Muscle layer of colon (tissue), 2 donors: ENCODE measurements at regions not wholly inside any gene's neighbourhood (a gene's known extent, or its start where the extent isn't known, plus 50 kb on each side); places are given as distances from the start of the nearest gene placed in this dataset.

Experiments used
- H3K27ac ChIP-seq: one replicate; pipeline ENCODE4 v1.7.0; 2013; ENCODE audit warnings: low read depth, mild to moderate bottlenecking, low read length, moderate library complexity
- H3K27me3 ChIP-seq, 2 donors: one replicate each; pipeline ENCODE4 v1.7.0; 2013; ENCODE audit warnings: low read length in 2 of 2, mild to moderate bottlenecking in 2 of 2; ENCODE audit not compliant: insufficient read depth in 2 of 2, control insufficient read depth in 1 of 2
- H3K36me3 ChIP-seq: one replicate; pipeline ENCODE4 v1.7.0; 2013; ENCODE audit warnings: mild to moderate bottlenecking, low read length; ENCODE audit not compliant: insufficient read depth
- H3K4me1 ChIP-seq: one replicate; pipeline ENCODE4 v1.7.0; 2013; ENCODE audit warnings: mild to moderate bottlenecking, low read length; ENCODE audit not compliant: insufficient read depth
- H3K4me3 ChIP-seq, 2 donors: one replicate each; pipeline ENCODE4 v1.7.0; 2013; ENCODE audit warnings: low read length in 2 of 2, low read depth in 1 of 2, mild to moderate bottlenecking in 1 of 2, moderate library complexity in 1 of 2
- H3K9ac ChIP-seq: one replicate; pipeline ENCODE4 v1.7.0; 2013; ENCODE audit warnings: low read length
- H3K9me3 ChIP-seq: one replicate; pipeline ENCODE4 v1.7.0; 2013; ENCODE audit warnings: mild to moderate bottlenecking, low read length
- donor health status: abdominal sarcoma.
- donor health status: Adenocarcinoma of cecum.

GRCh38 chr6:91299544-91300491 is 712.9 kb upstream of the MAP3K7 start:
- H3K36me3 ChIP-seq: no peaks in the 10 kb centered on the region
- no peaks in the 10 kb centered on the region for H3K27me3 ChIP-seq
- no peaks in the 10 kb centered on the region for H3K4me1 ChIP-seq
- H3K4me3 ChIP-seq: no peak overlapping the region
- no peak overlapping the region for H3K27ac ChIP-seq
- no peaks in the 10 kb centered on the region for H3K9me3 ChIP-seq
- H3K9ac ChIP-seq: no peak overlapping the region

GRCh38 chr6:91298543-91299145 is 711.8 kb upstream of the MAP3K7 start:
- Histone ChIP-seq H3K9ac (no peak overlapping the region), H3K9me3 (no peaks in the 10 kb centered on the region), H3K4me1 (no peaks in the 10 kb centered on the region), H3K27me3 (no peaks in the 10 kb centered on the region), H3K36me3 (no peaks in the 10 kb centered on the region), H3K4me3 (no peak overlapping the region), H3K27ac (no peak overlapping the region)

DNA sequence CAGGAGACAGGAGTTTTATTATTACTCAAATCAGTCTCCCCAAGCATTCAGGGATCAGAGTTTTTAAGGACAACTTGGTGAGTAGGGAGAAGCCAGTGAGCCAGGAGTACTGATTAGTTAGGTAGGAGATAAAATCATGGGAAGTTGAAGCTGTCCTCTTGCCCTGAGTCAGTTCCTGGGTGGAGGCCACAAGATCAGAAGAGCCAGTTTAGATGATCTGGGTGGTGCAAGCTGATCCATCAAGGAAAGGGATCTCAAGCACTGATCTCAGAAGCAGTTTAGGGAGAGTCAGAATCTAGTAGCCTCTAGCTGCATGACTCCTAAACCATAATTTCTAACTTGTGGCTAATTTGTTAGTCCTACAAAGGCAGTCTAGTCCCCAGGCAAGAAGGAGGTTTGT is 706.5 kb upstream of the MAP3K7 start:
- Histone ChIP-seq H3K36me3 (no peaks in the 10 kb centered on the region), H3K4me1 (no peaks in the 10 kb centered on the region), H3K9me3 (no peaks in the 10 kb centered on the region), H3K27me3 (no peaks in the 10 kb centered on the region), H3K9ac (no peak overlapping the region), H3K27ac (no peak overlapping the region), H3K4me3 (no peak overlapping the region)

GRCh38 chr6:91291071-91291470 is 704.2 kb upstream of the MAP3K7 start:
- H3K27me3 ChIP-seq: no peaks in the 10 kb centered on the region
- no peak overlapping the region for H3K9ac ChIP-seq
- no peaks in the 10 kb centered on the region for H3K4me1 ChIP-seq
- H3K27ac ChIP-seq: no peak overlapping the region
- no peak overlapping the region for H3K4me3 ChIP-seq
- no peaks in the 10 kb centered on the region for H3K36me3 ChIP-seq
- H3K9me3 ChIP-seq: no peaks in the 10 kb centered on the region

DNA sequence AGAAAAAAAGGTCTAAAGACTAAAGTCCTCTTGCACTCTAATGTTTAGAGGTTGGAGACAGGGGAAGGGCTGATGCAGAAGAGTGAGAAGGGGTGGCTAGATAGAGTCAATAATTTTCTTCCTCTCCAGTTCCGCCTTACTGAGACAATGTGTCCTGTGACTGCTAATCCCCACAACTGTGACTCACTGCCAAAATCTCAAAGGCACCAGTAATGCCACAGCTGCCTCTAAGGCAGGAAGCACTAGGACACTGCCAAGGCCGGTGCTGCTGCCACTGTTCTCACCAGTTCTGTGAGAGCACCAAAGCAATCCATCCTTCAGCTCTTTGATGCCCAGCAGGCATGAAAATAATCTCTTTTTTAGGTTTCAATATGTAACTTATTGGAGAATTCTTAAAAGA is 701.9 kb upstream of the MAP3K7 start:
- Histone ChIP-seq H3K27me3 (no peaks in the 10 kb centered on the region), H3K9ac (no peak overlapping the region), H3K36me3 (no peaks in the 10 kb centered on the region), H3K4me3 (no peak overlapping the region), H3K4me1 (no peaks in the 10 kb centered on the region), H3K27ac (no peak overlapping the region), H3K9me3 (no peaks in the 10 kb centered on the region)

DNA sequence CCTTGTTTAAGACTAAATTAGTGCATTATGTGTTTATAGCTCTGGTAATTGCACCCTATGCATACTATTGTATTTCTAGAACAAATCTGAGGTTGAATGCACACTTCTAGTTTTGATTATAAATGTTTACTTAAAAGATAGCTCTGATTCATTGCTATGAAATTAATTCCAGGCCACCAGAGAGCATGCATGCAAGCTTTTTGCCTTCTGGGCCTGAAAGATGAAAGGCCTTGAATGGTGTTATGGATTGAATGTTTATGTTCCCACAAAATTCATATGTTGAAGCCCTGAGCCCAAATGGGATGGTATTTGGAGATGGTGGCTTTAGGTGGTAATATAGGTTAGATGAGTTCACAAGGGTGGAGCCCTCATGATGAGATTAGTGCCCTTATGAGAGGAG is 695.0 kb upstream of the MAP3K7 start:
- Histone ChIP-seq H3K27ac (no peak overlapping the region), H3K4me3 (no peak overlapping the region), H3K27me3 (no peaks in the 10 kb centered on the region), H3K4me1 (no peaks in the 10 kb centered on the region), H3K9me3 (no peaks in the 10 kb centered on the region), H3K36me3 (no peaks in the 10 kb centered on the region), H3K9ac (no peak overlapping the region)

DNA sequence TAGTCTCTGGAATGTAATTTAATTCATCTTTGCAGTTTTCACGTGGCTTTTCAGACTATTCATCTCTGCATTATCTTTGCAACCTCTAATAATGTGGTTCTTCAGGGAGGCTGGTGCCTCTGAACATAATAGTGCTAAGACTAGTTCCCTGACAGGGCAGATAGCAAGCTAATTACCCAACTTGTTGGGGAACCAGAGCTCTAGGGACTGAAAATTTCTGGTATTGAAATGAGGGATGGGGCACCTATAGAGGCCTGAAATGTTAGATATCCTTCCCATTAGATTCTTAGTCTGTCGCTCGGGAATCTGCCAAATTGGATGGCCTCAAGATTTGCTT is 693.6 kb upstream of the MAP3K7 start:
- Histone ChIP-seq H3K27ac (no peak overlapping the region), H3K9me3 (no peaks in the 10 kb centered on the region), H3K9ac (no peak overlapping the region), H3K36me3 (no peaks in the 10 kb centered on the region), H3K27me3 (no peaks in the 10 kb centered on the region), H3K4me3 (no peak overlapping the region), H3K4me1 (no peaks in the 10 kb centered on the region)

- Histone ChIP-seq H3K27ac (no peak overlapping the region), H3K27me3 (no peaks in the 10 kb centered on the region), H3K4me1 (no peaks in the 10 kb centered on the region), H3K9ac (no peak overlapping the region), H3K36me3 (no peaks in the 10 kb centered on the region), H3K9me3 (no peaks in the 10 kb centered on the region), H3K4me3 (no peak overlapping the region)
These were observed 693.0 kb upstream of the MAP3K7 start for GRCh38 chr6:91279740-91280493.

GRCh38 chr6:91278416-91278815 is 691.5 kb upstream of the MAP3K7 start:
- H3K9me3 ChIP-seq: no peaks in the 10 kb centered on the region
- H3K4me3 ChIP-seq: no peak overlapping the region
- no peaks in the 10 kb centered on the region for H3K36me3 ChIP-seq

DNA sequence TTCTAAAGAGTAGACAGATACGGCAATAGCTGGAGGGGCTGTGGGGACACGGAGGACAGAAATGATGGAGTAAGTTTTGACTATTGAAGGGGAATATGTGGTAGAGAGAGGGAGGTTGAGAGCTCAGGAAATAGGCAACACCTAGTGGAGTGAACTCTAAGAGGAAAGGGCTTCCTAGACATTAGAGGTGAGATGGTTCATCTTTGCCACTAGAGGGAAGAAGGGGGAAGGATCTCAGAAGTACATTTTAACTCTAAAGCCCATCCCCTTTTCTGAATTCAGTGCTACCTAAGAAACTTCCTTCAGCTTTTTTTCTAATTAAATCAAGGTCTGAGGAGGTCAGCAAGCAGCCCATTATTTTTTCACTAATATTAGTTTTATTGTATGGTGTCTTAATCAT is 689.4 kb upstream of the MAP3K7 start:
- Histone ChIP-seq H3K36me3 (no peaks in the 10 kb centered on the region), H3K9me3 (no peaks in the 10 kb centered on the region), H3K9ac (no peak overlapping the region), H3K4me3 (no peak overlapping the region), H3K4me1 (no peaks in the 10 kb centered on the region), H3K27me3 (no peaks in the 10 kb centered on the region), H3K27ac (no peak overlapping the region)

More at GRCh38 chr6:91278416-91278815, 691.5 kb upstream of the MAP3K7 start:
- H3K27ac ChIP-seq: no peak overlapping the region
- no peaks in the 10 kb centered on the region for H3K27me3 ChIP-seq
- no peaks in the 10 kb centered on the region for H3K4me1 ChIP-seq
- no peak overlapping the region for H3K9ac ChIP-seq

GRCh38 chr6:91273729-91274128 is 686.9 kb upstream of the MAP3K7 start:
- Histone ChIP-seq H3K27ac (no peak overlapping the region), H3K9me3 (no peaks in the 10 kb centered on the region), H3K4me3 (no peak overlapping the region), H3K9ac (no peak overlapping the region), H3K27me3 (no peaks in the 10 kb centered on the region), H3K36me3 (no peaks in the 10 kb centered on the region), H3K4me1 (no peaks in the 10 kb centered on the region)
